Neural progenitor cell (in vitro differentiated cells): ENCODE measurements at regions not wholly inside any gene's neighbourhood (a gene's known extent, or its start where the extent isn't known, plus 50 kb on each side); places are given as distances from the start of the nearest gene placed in this dataset.

Experiments
- CTCF ChIP-seq: fragments of 200-600 bp; sonication (generic); IDR thresholded peaks from 2 replicates; pipeline ENCODE4 v1.5.1; 2017; ENCODE audit warnings: antibody characterized with exemption, mild to moderate bottlenecking
- EZH2 ChIP-seq: fragments of 200-600 bp; sonication (generic); IDR thresholded peaks from 2 replicates; pipeline ENCODE4 v1.6.1; 2017; ENCODE audit warnings: antibody characterized with exemption, mild to moderate bottlenecking, moderate library complexity
- EZH2phosphoT487 ChIP-seq: fragments of 200-600 bp; sonication (generic); IDR thresholded peaks from 2 replicates; pipeline ENCODE4 v1.6.1; 2017; ENCODE audit warnings: antibody characterized with exemption

DNA sequence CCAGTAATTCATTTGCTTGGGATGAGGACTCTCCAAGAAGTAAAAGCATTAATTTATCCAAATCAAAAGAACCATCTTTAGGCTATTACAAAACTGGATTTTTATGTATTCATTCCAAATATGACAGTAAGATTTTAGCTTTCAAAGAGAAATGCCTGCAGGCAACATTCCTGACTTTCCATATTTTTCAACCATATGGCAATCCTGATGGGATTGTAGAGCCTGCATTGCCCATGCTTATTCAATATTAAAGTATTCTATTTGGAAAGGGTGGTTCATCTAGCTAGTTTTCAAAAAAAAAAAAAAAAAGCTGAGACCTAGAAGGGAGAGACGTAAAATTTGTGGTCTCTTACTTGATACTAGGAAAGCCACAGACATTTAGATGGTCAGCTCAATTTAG, 1253.7 kb downstream of the LRFN5 start:
- TF ChIP-seq EZH2 (no peak), CTCF (no peak), EZH2phosphoT487 (no peak)
